ENCODE measurements at regions not wholly inside any gene's neighbourhood (a gene's known extent, or its start where the extent isn't known, plus 50 kb on each side); places are given as distances from the start of the nearest gene placed in this dataset.

DNA sequence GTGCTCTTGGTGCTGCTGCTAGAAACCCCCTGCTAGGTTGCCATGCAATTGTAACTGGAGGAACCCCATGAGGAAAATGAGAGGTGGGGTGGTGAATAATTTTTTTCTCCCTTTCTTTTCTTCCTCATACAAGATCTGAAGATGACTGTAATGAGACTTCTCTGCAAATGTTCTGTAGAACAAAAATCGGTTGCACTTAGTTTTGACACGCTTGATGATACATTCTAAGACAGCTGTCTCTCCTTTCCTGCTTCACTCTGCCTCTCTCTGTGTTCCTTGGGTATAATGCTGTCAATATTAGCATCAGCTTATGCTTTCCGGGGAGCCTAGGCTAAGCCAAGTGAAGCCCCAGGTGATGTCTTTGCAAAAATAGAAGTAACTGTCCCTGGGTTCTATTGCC lies 721.5 kb downstream of the POM121L12 start:
- no peak overlapping the region for H3K4me3 ChIP-seq (ENCODE audit: low read depth, poor library complexity, severe bottlenecking)
- intact Hi-C loops (cut with DNase I; ENCODE audit: low total_unique reads) = no loop called here

GRCh38 chr7:53768186-53768585 lies 732.8 kb downstream of the POM121L12 start:
- TF ChIP-seq POLR2A (IDR thresholded peaks at IDR 0.05) (no peak), CTCF (IDR thresholded peaks at IDR 0.05) (no peak)
- H3K4me3 ChIP-seq (ENCODE audit: low read depth, poor library complexity, severe bottlenecking) = no peak overlapping the region
- intact Hi-C loops (cut with DNase I; ENCODE audit: low total_unique reads) = no loop called here
- no peak for DNase-seq (ENCODE audit: low spot score in 2 of 2)

More for the DNA sequence above, 721.5 kb downstream of the POM121L12 start:
- TF ChIP-seq POLR2A (IDR thresholded peaks at IDR 0.05) = no peak
- TF ChIP-seq CTCF (IDR thresholded peaks at IDR 0.05) = no peak
- WGBS, 2 donors = 84 to 91% methylated on average over 3 of the region's 3 CpGs
- no peak for DNase-seq (ENCODE audit: low spot score in 2 of 2)

- no peak overlapping the region for H3K4me3 ChIP-seq (ENCODE audit: low read depth, poor library complexity, severe bottlenecking)
- 63 to 79% methylated on average over 2 of the region's 2 CpGs for WGBS, 2 donors
- intact Hi-C loops (cut with DNase I; ENCODE audit: low total_unique reads) = no loop called here
- TF ChIP-seq POLR2A (IDR thresholded peaks at IDR 0.05) = no peak
- TF ChIP-seq CTCF (IDR thresholded peaks at IDR 0.05) = no peak
- no peak for DNase-seq (ENCODE audit: low spot score in 2 of 2)
These were observed 736.3 kb downstream of the POM121L12 start for GRCh38 chr7:53771701-53772100.

GRCh38 chr7:53776323-53776722 lies 740.9 kb downstream of the POM121L12 start:
- TF ChIP-seq POLR2A (IDR thresholded peaks at IDR 0.05) = no peak
- TF ChIP-seq CTCF (IDR thresholded peaks at IDR 0.05) = no peak
- H3K4me3 ChIP-seq (ENCODE audit: low read depth, poor library complexity, severe bottlenecking) = no peak overlapping the region

DNA sequence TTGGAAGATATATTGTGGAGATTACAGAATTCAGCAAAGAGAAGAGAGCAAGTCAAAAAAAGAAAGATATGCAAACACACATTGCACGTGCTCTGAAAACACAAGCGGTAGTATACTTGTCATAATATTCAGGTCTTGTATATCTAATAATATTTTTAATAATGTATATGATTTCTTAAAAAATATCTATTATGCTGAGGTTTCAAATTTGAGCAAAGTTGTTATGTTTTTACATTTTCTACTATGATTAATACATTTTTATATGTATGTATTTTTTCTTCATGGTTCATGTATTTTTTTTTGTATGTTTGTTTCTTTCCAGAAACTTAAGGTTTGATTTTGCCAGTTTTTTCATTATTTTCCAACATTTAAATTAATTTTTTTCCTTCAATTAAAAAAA lies 752.4 kb upstream of the VSTM2A start:
- intact Hi-C loops (cut with DNase I; ENCODE audit: low total_unique reads) = no loop called here
- 90 to 94% methylated on average over 2 of the region's 2 CpGs for WGBS, 2 donors
- TF ChIP-seq POLR2A (IDR thresholded peaks at IDR 0.05) (no peak), CTCF (IDR thresholded peaks at IDR 0.05) (no peak)
- no peak for DNase-seq (ENCODE audit: low spot score in 2 of 2)
- no peak overlapping the region for H3K4me3 ChIP-seq (ENCODE audit: low read depth, poor library complexity, severe bottlenecking)

More at GRCh38 chr7:53776323-53776722, 740.9 kb downstream of the POM121L12 start:
- WGBS, 2 donors = 57% methylated on average over 1 of the region's 1 CpG
- intact Hi-C loops (cut with DNase I; ENCODE audit: low total_unique reads) = no loop called here
- no peak for DNase-seq (ENCODE audit: low spot score in 2 of 2)

DNA sequence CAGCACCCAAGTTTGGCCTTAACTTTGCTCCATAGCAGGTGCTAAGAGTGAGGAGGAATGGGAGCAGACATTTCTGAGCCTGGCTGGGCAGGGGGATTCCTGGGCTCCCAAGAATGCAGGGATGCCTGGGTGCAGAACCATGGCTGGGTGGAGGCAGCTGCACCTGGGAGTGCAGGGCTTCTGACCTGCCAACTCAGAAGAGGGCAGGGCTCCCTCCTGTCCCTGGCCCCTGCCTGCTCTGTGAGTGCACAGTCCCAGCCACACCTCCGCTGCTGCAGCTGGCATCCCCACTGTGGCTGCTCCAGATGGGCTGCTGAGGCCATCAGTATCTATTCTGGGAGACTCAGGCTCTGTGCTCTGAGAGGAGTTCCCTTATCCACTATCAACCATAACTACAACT lies 747.4 kb upstream of the VSTM2A start:
- no peak overlapping the region for H3K4me3 ChIP-seq (ENCODE audit: low read depth, poor library complexity, severe bottlenecking)
- intact Hi-C loops (cut with DNase I; ENCODE audit: low total_unique reads) = no loop called here
- 75 to 100% methylated on average over 1 of the region's 1 CpG for WGBS, 2 donors
- TF ChIP-seq POLR2A (IDR thresholded peaks at IDR 0.05) (no peak), CTCF (IDR thresholded peaks at IDR 0.05) (no peak)
- no peak for DNase-seq (ENCODE audit: low spot score in 2 of 2)
